Right lobe of liver (tissue), 4 donors: ENCODE measurements at regions not wholly inside any gene's neighbourhood (a gene's known extent, or its start where the extent isn't known, plus 50 kb on each side); places are given as distances from the start of the nearest gene placed in this dataset.

Experiments
- POLR2A ChIP-seq: fragments of 450-650 bp; IDR thresholded peaks from one replicate; pipeline ENCODE4 v1.6.1; 2017; ENCODE audit warnings: antibody characterized with exemption, mild to moderate bottlenecking
- TF ChIP-seq, protein P1 (sequence below), 4 donors: fragments of 200-600 bp in 3 of 4; fragments of 450-650 bp in 1 of 4; IDR thresholded peaks; one replicate each; pipeline versions ENCODE4 v1.5.1 to v1.8.0; 2016 to 2022; ENCODE audit warnings: antibody characterized with exemption in 4 of 4, mild to moderate bottlenecking in 2 of 4
- donor health status: DM: no; HTN: no; CAD: no.
- donor health status: DM: no; HTN: no; CAD: no.
- donor health status: DM: no; HTN: yes; CAD: no.

GRCh38 chr14:50013934-50014333 lies 102.4 kb downstream of the VCPKMT start:
- no peak for TF ChIP-seq POLR2A
- TF ChIP-seq, protein P1, sequence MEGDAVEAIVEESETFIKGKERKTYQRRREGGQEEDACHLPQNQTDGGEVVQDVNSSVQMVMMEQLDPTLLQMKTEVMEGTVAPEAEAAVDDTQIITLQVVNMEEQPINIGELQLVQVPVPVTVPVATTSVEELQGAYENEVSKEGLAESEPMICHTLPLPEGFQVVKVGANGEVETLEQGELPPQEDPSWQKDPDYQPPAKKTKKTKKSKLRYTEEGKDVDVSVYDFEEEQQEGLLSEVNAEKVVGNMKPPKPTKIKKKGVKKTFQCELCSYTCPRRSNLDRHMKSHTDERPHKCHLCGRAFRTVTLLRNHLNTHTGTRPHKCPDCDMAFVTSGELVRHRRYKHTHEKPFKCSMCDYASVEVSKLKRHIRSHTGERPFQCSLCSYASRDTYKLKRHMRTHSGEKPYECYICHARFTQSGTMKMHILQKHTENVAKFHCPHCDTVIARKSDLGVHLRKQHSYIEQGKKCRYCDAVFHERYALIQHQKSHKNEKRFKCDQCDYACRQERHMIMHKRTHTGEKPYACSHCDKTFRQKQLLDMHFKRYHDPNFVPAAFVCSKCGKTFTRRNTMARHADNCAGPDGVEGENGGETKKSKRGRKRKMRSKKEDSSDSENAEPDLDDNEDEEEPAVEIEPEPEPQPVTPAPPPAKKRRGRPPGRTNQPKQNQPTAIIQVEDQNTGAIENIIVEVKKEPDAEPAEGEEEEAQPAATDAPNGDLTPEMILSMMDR (IDR thresholded peaks at IDR 0.05) = no peak
